ENCODE measurements at regions not wholly inside any gene's neighbourhood (a gene's known extent, or its start where the extent isn't known, plus 50 kb on each side); places are given as distances from the start of the nearest gene placed in this dataset.

DNA sequence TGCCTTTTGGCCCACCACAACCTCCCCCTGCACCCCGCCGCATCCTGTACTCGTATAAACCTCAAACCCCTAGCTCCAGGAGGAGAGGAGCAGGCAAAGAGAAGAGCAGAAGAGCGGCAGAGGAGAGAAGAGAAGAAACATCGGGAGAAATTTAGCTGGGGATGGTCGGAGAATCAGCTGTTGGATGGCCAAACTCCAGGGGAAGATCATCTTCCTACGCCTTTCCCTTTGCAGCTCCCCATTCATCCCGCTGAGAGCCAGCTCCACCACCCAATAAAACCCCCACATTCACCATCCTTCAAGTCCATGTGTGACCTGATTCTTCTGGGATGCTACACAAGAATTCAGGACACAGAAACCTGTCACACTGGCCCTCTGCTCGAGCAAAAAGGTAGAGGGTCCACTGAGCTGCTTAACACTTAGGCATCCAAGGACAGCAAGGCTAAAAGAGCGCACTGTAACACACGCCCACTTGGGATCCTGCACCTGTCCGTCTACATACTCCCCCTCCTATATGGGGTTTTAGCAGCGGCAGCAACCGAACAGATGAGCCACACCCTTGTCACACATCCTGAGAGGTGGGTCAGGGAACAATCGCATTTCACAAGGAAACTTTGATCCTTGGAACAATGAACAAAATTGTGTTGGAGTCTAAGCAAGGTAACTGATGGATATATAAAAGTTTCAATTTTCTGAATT lies 51.6 kb upstream of the MIR17HG start:
- in situ Hi-C loops (cut with MboI): no loop called here
- no peaks in the 10 kb centered on the region for H3K36me3 ChIP-seq (ENCODE audit: control insufficient read depth, insufficient read depth, low read length)
- no peak overlapping the region for H3K9ac ChIP-seq (ENCODE audit: insufficient read depth in 1 of 2, low read depth in 2 of 2, low read length in 2 of 2)
- CTCF ChIA-PET (ENCODE audit: low intra/inter-chr PET ratio): no interaction called here
- DNase-seq (ENCODE audit: extremely low read depth in 1 of 4, low spot score in 3 of 4) (no peak), ATAC-seq (peak; percentile 57), FAIRE-seq (no peak)
- no peaks in the 10 kb centered on the region for H3K9me1 ChIP-seq (ENCODE audit: control insufficient read depth, insufficient read depth, low read length)
- BruUV-seq (replicated peaks): no TSS peak
- peaks cover 0 to 8% of the 10 kb centered on the region in 2 experiments; a peak in 2 of 5 replicates for H3K27me3 ChIP-seq (ENCODE audit: control insufficient read depth in 2 of 2, insufficient read depth in 2 of 2, low read length in 2 of 2)
- no peaks in the 10 kb centered on the region for H3K9me3 ChIP-seq (replicated peaks; ENCODE audit: control insufficient read depth, insufficient read depth, low read depth, low read length)
- WGBS (ENCODE audit: insufficient coverage, low coverage, missing lambda C conversion rate): under 1% methylated on average over 15 of the region's 15 CpGs
- intact Hi-C loops (cut with micrococcal nuclease): no loop called here
- H3K4me1 ChIP-seq (replicated peaks in 1 of 2; ENCODE audit: control insufficient read depth in 2 of 2, insufficient read depth in 2 of 2, low read length in 2 of 2): no peaks in the 10 kb centered on the region
- H3K79me2 ChIP-seq (ENCODE audit: control insufficient read depth, insufficient read depth, low read length): no peaks in the 10 kb centered on the region
- H3K4me3 ChIP-seq: no peak overlapping the region
- H4K20me1 ChIP-seq (replicated peaks; ENCODE audit: control insufficient read depth, insufficient read depth, low read length): no peaks in the 10 kb centered on the region
- POLR2A ChIA-PET: interaction anchor here (1.1 to 2.6 kb wide), 4 partner anchors 11 to 19 kb away, joined by 3 to 12 read pairs (median 4); no protein-coding TSS in a partner anchor
- no peak overlapping the region for H3K27ac ChIP-seq (ENCODE audit: extremely low read depth, low read depth, low read length)
- H3K4me2 ChIP-seq (ENCODE audit: insufficient read depth, low read length): no peak overlapping the region
- no peak overlapping the region for H2AFZ ChIP-seq (ENCODE audit: low read depth, low read length)
- TF ChIP-seq FOXK1 (CRISPR knock-in tag; IDR thresholded peaks at IDR 0.05; ENCODE audit: borderline replicate concordance) (peak; percentile 31; the same call in 1 of the 2 replicates), NR1H2 (CRISPR knock-in tag; IDR thresholded peaks at IDR 0.05) (no peak), LEF1 (IDR thresholded peaks at IDR 0.05) (no peak), EHMT2 (IDR thresholded peaks at IDR 0.05) (no peak), ETV6 (IDR thresholded peaks at IDR 0.05; ENCODE audit: borderline replicate concordance in 1 of 2, low read depth in 2 of 2, low read length in 1 of 2) (no peak), ETV6 (CRISPR knock-in tag; IDR thresholded peaks at IDR 0.05; ENCODE audit: borderline replicate concordance) (no peak), PTRF (tag; IDR thresholded peaks at IDR 0.05) (no peak), HLTF (IDR thresholded peaks at IDR 0.05) (no peak), ARID2 (IDR thresholded peaks at IDR 0.05) (no peak), SAFB (IDR thresholded peaks at IDR 0.05; ENCODE audit: borderline replicate concordance, low read depth, low read length) (no peak), NR2F6 (CRISPR knock-in tag; IDR thresholded peaks at IDR 0.05) (no peak)
- TF ChIP-seq, protein P1, sequence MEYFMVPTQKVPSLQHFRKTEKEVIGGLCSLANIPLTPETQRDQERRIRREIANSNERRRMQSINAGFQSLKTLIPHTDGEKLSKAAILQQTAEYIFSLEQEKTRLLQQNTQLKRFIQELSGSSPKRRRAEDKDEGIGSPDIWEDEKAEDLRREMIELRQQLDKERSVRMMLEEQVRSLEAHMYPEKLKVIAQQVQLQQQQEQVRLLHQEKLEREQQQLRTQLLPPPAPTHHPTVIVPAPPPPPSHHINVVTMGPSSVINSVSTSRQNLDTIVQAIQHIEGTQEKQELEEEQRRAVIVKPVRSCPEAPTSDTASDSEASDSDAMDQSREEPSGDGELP (CRISPR knock-in tag; IDR thresholded peaks at IDR 0.05; ENCODE audit: borderline replicate concordance): 0 out of 2 replicates have a peak, but pooled peaks have one; percentile 13
- TF ChIP-seq, protein P2, sequence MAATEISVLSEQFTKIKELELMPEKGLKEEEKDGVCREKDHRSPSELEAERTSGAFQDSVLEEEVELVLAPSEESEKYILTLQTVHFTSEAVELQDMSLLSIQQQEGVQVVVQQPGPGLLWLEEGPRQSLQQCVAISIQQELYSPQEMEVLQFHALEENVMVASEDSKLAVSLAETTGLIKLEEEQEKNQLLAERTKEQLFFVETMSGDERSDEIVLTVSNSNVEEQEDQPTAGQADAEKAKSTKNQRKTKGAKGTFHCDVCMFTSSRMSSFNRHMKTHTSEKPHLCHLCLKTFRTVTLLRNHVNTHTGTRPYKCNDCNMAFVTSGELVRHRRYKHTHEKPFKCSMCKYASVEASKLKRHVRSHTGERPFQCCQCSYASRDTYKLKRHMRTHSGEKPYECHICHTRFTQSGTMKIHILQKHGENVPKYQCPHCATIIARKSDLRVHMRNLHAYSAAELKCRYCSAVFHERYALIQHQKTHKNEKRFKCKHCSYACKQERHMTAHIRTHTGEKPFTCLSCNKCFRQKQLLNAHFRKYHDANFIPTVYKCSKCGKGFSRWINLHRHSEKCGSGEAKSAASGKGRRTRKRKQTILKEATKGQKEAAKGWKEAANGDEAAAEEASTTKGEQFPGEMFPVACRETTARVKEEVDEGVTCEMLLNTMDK (IDR thresholded peaks at IDR 0.05; ENCODE audit: borderline replicate concordance, insufficient read depth, low read depth, low read length, poor library complexity, severe bottlenecking): no peak
- TF ChIP-seq, protein P3, sequence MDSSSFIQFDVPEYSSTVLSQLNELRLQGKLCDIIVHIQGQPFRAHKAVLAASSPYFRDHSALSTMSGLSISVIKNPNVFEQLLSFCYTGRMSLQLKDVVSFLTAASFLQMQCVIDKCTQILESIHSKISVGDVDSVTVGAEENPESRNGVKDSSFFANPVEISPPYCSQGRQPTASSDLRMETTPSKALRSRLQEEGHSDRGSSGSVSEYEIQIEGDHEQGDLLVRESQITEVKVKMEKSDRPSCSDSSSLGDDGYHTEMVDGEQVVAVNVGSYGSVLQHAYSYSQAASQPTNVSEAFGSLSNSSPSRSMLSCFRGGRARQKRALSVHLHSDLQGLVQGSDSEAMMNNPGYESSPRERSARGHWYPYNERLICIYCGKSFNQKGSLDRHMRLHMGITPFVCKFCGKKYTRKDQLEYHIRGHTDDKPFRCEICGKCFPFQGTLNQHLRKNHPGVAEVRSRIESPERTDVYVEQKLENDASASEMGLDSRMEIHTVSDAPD (CRISPR knock-in tag; IDR thresholded peaks at IDR 0.05): no peak
- TF ChIP-seq, protein P4, sequence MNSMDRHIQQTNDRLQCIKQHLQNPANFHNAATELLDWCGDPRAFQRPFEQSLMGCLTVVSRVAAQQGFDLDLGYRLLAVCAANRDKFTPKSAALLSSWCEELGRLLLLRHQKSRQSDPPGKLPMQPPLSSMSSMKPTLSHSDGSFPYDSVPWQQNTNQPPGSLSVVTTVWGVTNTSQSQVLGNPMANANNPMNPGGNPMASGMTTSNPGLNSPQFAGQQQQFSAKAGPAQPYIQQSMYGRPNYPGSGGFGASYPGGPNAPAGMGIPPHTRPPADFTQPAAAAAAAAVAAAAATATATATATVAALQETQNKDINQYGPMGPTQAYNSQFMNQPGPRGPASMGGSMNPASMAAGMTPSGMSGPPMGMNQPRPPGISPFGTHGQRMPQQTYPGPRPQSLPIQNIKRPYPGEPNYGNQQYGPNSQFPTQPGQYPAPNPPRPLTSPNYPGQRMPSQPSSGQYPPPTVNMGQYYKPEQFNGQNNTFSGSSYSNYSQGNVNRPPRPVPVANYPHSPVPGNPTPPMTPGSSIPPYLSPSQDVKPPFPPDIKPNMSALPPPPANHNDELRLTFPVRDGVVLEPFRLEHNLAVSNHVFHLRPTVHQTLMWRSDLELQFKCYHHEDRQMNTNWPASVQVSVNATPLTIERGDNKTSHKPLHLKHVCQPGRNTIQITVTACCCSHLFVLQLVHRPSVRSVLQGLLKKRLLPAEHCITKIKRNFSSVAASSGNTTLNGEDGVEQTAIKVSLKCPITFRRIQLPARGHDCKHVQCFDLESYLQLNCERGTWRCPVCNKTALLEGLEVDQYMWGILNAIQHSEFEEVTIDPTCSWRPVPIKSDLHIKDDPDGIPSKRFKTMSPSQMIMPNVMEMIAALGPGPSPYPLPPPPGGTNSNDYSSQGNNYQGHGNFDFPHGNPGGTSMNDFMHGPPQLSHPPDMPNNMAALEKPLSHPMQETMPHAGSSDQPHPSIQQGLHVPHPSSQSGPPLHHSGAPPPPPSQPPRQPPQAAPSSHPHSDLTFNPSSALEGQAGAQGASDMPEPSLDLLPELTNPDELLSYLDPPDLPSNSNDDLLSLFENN (IDR thresholded peaks at IDR 0.05; ENCODE audit: low read depth in 2 of 2, low read length in 2 of 2): no peak

Measured in K562 (cell line).